Activated CD4-positive, alpha-beta T cell treated with anti-CD3 and anti-CD28 coated beads, Interleukin-2, amount 10 ng/mL, durations not matched to agents 7 days and 5 days (primary cell): ENCODE measurements at regions not wholly inside any gene's neighbourhood (a gene's known extent, or its start where the extent isn't known, plus 50 kb on each side); places are given as distances from the start of the nearest gene placed in this dataset.

ENCODE experiments used
- CTCF ChIA-PET: fragments of 350-600 bp; sonication (Branson Sonifier 250); formaldehyde crosslinking; loops from one replicate; lab custom pipeline; 2021; ENCODE audit warnings: antibody characterized with exemption; lab: Charles Lee
- POLR2A ChIA-PET: fragments of 350-600 bp; sonication (Branson Sonifier 250); formaldehyde crosslinking; loops from one replicate; lab custom pipeline; 2021; ENCODE audit warnings: antibody characterized with exemption; lab: Charles Lee
- DNase-seq: peaks from one replicate; pipeline ENCODE4 v3.0.0-alpha.2; 2020
- H3K27ac Mint-ChIP-seq: one replicate; pipeline ENCODE4 v1.8.0; 2021; ENCODE audit warnings: mild to moderate bottlenecking, moderate library complexity, mixed read lengths
- H3K27me3 Mint-ChIP-seq: one replicate; pipeline ENCODE4 v1.8.0; 2021; ENCODE audit warnings: mixed read lengths
- H3K36me3 Mint-ChIP-seq: one replicate; pipeline ENCODE4 v1.8.0; 2021; ENCODE audit warnings: low read depth, mixed read lengths
- H3K4me1 Mint-ChIP-seq: one replicate; pipeline ENCODE4 v1.8.0; 2021; ENCODE audit warnings: mixed read lengths
- H3K4me3 Mint-ChIP-seq: one replicate; pipeline ENCODE4 v1.8.0; 2021; ENCODE audit warnings: mild to moderate bottlenecking, moderate library complexity, mixed read lengths
- H3K9me3 Mint-ChIP-seq: one replicate; pipeline ENCODE4 v1.8.0; 2021; ENCODE audit warnings: mixed read lengths

- Mint-ChIP-seq H3K36me3 (no peaks in the 10 kb centered on the region), H3K9me3 (no peaks in the 10 kb centered on the region), H3K4me3 (no peak overlapping the region), H3K4me1 (no peaks in the 10 kb centered on the region), H3K27ac (no peak overlapping the region), H3K27me3 (no peaks in the 10 kb centered on the region)
- no peak for DNase-seq
- CTCF ChIA-PET = interaction anchor here (0.7 kb wide), 1 partner anchor 12 kb away, joined by 4 read pairs; no protein-coding TSS in a partner anchor
- POLR2A ChIA-PET = no interaction called here
These were observed 166.9 kb upstream of the EPHA7 start for GRCh38 chr6:93586306-93586705.

DNA sequence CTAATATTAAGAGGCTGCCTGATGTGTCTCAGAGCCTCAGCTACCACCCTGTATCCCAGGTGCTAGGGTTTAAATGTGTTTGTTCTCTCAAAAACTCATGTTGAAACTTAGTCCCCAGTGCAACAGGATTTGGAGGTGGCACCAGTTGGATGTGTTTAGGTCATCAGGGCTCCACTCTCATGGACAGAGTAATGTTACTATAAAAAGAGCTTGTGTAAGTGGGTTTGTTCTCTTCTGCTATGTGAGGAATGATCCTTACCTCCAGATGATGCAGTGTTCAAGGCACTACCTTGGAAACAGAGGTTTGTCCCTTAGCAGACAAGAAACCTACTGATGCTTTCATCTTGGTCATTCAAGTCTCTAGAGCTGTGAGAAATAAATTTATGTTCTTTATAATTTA is 164.9 kb upstream of the EPHA7 start:
- Mint-ChIP-seq H3K4me1 (no peaks in the 10 kb centered on the region), H3K4me3 (no peak overlapping the region), H3K36me3 (no peaks in the 10 kb centered on the region), H3K27me3 (no peaks in the 10 kb centered on the region), H3K9me3 (no peaks in the 10 kb centered on the region), H3K27ac (no peak overlapping the region)
- CTCF ChIA-PET = no interaction called here
- POLR2A ChIA-PET = no interaction called here
- DNase-seq = no peak

- no peaks in the 10 kb centered on the region for H3K36me3 Mint-ChIP-seq
- H3K27me3 Mint-ChIP-seq = no peaks in the 10 kb centered on the region
- no peaks in the 10 kb centered on the region for H3K4me1 Mint-ChIP-seq
- H3K4me3 Mint-ChIP-seq = no peak overlapping the region
- CTCF ChIA-PET = no interaction called here
- DNase-seq = no peak
- POLR2A ChIA-PET = no interaction called here
- H3K9me3 Mint-ChIP-seq = no peaks in the 10 kb centered on the region
- no peak overlapping the region for H3K27ac Mint-ChIP-seq
These were observed 162.0 kb upstream of the EPHA7 start for GRCh38 chr6:93581371-93581770.

DNA sequence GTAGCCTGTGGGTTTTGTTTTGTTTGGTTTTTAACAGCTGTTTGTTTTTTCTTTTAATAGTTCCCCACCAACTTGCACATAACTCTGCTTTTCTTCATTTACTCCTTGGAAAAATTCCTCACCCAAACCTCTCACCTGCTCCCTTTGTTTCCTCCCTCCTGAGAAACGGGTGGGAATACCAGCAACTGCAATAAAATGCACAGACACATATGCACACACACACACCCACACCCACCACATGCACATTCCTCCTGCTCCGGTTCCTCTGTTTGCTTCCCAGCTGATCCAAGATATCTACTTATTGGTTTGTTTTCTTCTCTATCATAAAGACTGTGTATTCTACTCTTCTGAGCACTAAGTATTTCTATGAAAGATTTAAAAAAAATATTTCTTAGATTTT is 161.1 kb upstream of the EPHA7 start:
- no peaks in the 10 kb centered on the region for H3K27me3 Mint-ChIP-seq
- no peaks in the 10 kb centered on the region for H3K36me3 Mint-ChIP-seq
- H3K9me3 Mint-ChIP-seq = no peaks in the 10 kb centered on the region
- CTCF ChIA-PET = no interaction called here
- no peak for DNase-seq
- H3K4me3 Mint-ChIP-seq = no peak overlapping the region
- H3K4me1 Mint-ChIP-seq = no peaks in the 10 kb centered on the region
- POLR2A ChIA-PET = no interaction called here
- no peak overlapping the region for H3K27ac Mint-ChIP-seq

DNA sequence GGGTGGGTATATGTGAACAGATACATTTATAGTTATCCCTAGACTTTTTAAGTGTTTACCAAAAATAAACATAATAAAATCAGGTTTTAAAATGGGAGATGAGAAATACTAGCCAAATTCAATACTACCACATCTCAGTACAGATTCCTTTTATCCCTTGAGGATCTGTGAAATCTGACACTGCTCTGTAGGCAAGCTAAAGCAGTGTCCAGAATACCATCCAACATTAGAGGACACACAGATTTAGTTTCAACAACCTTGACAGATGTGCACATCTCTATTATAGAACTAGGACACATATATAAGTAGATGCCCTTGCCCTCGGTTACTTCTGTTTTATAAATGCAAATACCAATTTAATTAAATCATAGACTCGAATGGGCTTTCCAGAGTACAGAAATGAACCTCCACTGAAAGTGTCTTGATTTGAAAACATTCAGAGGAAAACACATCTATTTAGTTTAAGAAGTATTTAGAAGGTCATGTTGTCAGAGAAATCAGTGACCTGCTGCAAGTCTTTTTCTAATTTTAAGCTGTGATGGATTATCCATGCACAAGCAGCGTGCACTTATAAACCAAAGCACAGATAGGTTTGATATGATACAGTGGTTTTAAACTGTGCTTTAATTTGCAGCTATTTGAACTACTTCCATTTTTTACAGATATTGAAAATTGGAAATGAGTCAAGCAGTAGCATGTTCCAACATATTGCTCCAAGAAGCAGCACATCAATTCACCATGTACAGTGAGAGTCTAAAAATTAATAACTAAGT is 156.3 kb upstream of the EPHA7 start:
- H3K9me3 Mint-ChIP-seq = no peaks in the 10 kb centered on the region
- H3K27ac Mint-ChIP-seq = no peak overlapping the region
- ChIA-PET CTCF (no interaction called here), POLR2A (no interaction called here)
- H3K27me3 Mint-ChIP-seq = no peaks in the 10 kb centered on the region
- no peak for DNase-seq
- H3K4me3 Mint-ChIP-seq = no peak overlapping the region
- H3K36me3 Mint-ChIP-seq = no peaks in the 10 kb centered on the region
- no peaks in the 10 kb centered on the region for H3K4me1 Mint-ChIP-seq

DNA sequence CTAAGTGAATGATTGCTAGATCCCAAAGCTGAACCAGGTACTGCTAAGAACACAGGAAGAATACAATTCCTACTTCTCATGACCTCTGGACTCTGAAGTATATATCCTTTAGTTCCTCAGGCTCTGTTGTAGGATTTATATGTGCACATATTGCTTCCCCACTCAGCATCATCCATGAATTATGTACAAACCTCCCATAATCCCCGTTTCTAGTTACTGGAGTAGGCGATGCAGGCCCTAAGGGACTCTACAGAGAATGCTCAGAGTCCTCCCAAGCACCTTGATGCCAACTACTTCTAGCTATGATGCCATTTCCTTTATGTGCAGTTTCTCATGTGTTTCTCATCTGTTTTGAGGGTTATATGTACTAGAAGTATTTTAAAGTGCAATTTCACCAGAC is 154.9 kb upstream of the EPHA7 start:
- Mint-ChIP-seq H3K4me1 (no peaks in the 10 kb centered on the region), H3K27ac (no peak overlapping the region), H3K36me3 (no peaks in the 10 kb centered on the region), H3K27me3 (no peaks in the 10 kb centered on the region), H3K4me3 (no peak overlapping the region), H3K9me3 (no peaks in the 10 kb centered on the region)
- ChIA-PET CTCF (no interaction called here), POLR2A (no interaction called here)
- no peak for DNase-seq

GRCh38 chr6:93571346-93571745 is 152.0 kb upstream of the EPHA7 start:
- no peak for DNase-seq
- ChIA-PET POLR2A (no interaction called here), CTCF (no interaction called here)
- H3K36me3 Mint-ChIP-seq = no peaks in the 10 kb centered on the region
- no peaks in the 10 kb centered on the region for H3K27me3 Mint-ChIP-seq
- H3K9me3 Mint-ChIP-seq = peaks cover 2% of the 10 kb centered on the region
- no peaks in the 10 kb centered on the region for H3K4me1 Mint-ChIP-seq
- H3K27ac Mint-ChIP-seq = no peak overlapping the region
- no peak overlapping the region for H3K4me3 Mint-ChIP-seq

GRCh38 chr6:93568169-93568568 is 148.8 kb upstream of the EPHA7 start:
- H3K27ac Mint-ChIP-seq = no peak overlapping the region
- no peaks in the 10 kb centered on the region for H3K36me3 Mint-ChIP-seq

DNA sequence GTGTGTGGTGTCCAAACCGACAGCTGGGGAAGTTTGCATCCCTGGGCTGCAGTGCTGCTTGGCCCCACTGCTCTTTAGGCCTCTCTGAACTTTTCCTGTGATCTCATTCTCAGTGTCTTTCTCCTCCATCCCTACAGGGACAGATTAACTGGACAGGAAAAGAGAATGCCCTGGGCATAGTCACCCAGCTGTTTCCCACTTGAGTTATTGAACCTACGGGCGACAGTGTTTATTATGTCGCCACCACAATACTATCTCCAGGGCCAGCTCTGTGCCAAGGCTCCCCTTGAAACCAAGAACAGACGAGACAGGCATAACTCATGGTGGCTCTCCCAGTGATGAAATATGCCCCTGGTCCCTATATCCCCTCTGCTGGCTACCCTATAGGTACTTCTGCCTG is 147.8 kb upstream of the EPHA7 start:
- no peak for DNase-seq
- Mint-ChIP-seq H3K27ac (no peak overlapping the region), H3K9me3 (peaks cover 2% of the 10 kb centered on the region)

More at GRCh38 chr6:93568169-93568568, 148.8 kb upstream of the EPHA7 start:
- Mint-ChIP-seq H3K4me3 (no peak overlapping the region), H3K9me3 (peaks cover 2% of the 10 kb centered on the region), H3K27me3 (no peaks in the 10 kb centered on the region), H3K4me1 (no peaks in the 10 kb centered on the region)
- ChIA-PET CTCF (no interaction called here), POLR2A (no interaction called here)
- no peak for DNase-seq

DNA sequence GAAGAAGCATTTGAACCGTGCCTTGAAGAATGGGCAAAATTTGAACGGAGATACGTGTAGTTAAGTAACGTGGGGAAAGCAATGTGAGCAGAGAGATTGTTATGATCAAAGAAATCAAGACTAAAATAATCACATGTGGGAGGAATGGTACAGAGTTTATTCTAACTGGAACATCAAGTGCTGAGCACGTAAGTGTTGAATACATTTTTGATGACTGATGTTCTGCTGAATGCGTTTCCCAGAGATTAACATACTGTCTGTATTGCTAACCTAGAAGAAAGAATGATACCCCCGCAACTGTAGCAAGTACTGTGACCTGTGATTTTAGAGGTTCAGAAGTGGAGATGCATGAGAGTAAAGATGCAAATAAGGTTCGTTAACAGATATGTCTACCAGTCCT is 146.9 kb upstream of the EPHA7 start:
- H3K27ac Mint-ChIP-seq = no peak overlapping the region
- no peaks in the 10 kb centered on the region for H3K27me3 Mint-ChIP-seq
- ChIA-PET CTCF (no interaction called here), POLR2A (no interaction called here)
- H3K4me1 Mint-ChIP-seq = no peaks in the 10 kb centered on the region
- H3K36me3 Mint-ChIP-seq = no peaks in the 10 kb centered on the region
- DNase-seq = no peak
- H3K4me3 Mint-ChIP-seq = no peak overlapping the region
- peaks cover 2% of the 10 kb centered on the region for H3K9me3 Mint-ChIP-seq

More for the DNA sequence above, 147.8 kb upstream of the EPHA7 start:
- no peaks in the 10 kb centered on the region for H3K36me3 Mint-ChIP-seq
- CTCF ChIA-PET = no interaction called here
- POLR2A ChIA-PET = no interaction called here
- no peak overlapping the region for H3K4me3 Mint-ChIP-seq
- H3K4me1 Mint-ChIP-seq = no peaks in the 10 kb centered on the region
- H3K27me3 Mint-ChIP-seq = no peaks in the 10 kb centered on the region

DNA sequence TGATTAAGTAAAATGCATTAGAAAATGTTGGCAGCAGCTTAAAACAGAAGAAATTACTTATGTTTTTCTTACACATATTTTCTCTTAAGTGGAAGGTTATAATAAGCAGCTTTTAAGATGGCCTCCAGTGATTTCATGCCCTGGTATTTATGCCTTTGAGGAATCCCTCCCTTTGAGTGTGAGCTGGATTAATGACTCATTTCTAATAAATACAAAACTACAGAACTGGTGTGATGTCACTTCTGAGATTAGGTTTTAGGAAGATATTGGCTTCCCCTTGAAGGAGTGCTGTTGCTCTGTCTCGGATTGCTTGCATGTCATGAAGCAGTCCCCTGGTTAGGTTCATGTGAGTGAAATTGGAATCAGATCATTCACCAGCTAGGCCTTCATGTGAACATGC is 143.2 kb upstream of the EPHA7 start:
- Mint-ChIP-seq H3K27me3 (no peaks in the 10 kb centered on the region), H3K4me3 (no peak overlapping the region), H3K27ac (no peak overlapping the region), H3K36me3 (no peaks in the 10 kb centered on the region), H3K4me1 (no peaks in the 10 kb centered on the region), H3K9me3 (peaks cover 2% of the 10 kb centered on the region)
- ChIA-PET POLR2A (no interaction called here), CTCF (no interaction called here)
- DNase-seq = no peak

DNA sequence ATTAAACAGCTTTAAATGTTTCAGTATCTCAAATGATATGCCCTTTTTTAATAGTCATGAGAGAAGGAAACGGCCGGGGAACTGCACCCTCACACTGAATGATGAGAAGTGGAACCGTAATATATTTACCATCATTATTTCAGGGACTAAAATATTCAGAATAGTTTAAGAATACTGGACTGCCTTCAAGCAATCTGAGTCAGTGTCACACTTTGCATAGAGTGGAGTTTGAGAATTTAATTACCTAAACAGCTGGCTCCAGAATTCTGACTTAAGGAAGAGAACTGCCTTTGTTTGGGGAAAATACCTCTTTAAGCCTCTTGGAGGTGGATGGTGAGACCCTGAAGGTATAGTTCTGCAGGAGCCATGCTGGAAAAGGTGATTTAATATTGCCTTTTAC is 135.9 kb upstream of the EPHA7 start:
- H3K27me3 Mint-ChIP-seq = no peaks in the 10 kb centered on the region
- ChIA-PET CTCF (no interaction called here), POLR2A (no interaction called here)
- DNase-seq = no peak
- H3K4me3 Mint-ChIP-seq = no peak overlapping the region
- H3K4me1 Mint-ChIP-seq = no peaks in the 10 kb centered on the region
- H3K27ac Mint-ChIP-seq = no peak overlapping the region
- no peaks in the 10 kb centered on the region for H3K36me3 Mint-ChIP-seq
- H3K9me3 Mint-ChIP-seq = no peaks in the 10 kb centered on the region

GRCh38 chr6:93554018-93554417 is 134.7 kb upstream of the EPHA7 start:
- no peaks in the 10 kb centered on the region for H3K9me3 Mint-ChIP-seq
- no peaks in the 10 kb centered on the region for H3K27me3 Mint-ChIP-seq
- ChIA-PET CTCF (no interaction called here), POLR2A (no interaction called here)
- no peak overlapping the region for H3K4me3 Mint-ChIP-seq
- H3K4me1 Mint-ChIP-seq = no peaks in the 10 kb centered on the region
- no peak overlapping the region for H3K27ac Mint-ChIP-seq
- H3K36me3 Mint-ChIP-seq = no peaks in the 10 kb centered on the region
- DNase-seq = no peak
